ENCODE measurements at regions not wholly inside any gene's neighbourhood (a gene's known extent, or its start where the extent isn't known, plus 50 kb on each side); places are given as distances from the start of the nearest gene placed in this dataset.

DNA sequence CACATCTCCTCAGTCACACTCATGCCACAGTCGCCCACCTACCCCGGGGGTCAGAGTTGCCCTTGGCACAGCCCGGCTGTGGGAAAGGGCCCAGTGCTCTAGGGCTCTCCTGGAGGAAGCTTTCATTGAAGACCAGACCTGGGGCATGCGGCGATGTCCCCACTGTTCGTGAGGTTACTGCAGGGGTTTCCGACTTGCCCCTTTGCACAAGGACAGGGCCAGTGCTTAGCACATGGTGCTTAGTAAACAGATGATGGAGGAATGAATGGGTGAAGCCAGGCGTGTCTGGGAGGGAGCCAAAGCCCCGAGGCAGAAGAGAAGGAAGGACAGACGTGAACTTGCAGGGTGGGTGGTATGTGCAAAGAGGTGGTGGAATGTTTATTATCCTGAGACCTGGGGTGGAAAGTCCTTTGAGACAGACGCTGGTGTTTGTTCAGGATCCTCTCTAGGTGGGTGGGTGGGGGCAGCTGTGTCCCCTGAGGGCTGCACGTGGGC, 205.9 kb upstream of the ARL4C start (continued):
- no peak for TF ChIP-seq HDAC6 (IDR thresholded peaks at IDR 0.05; ENCODE audit: low read depth, low read length)
- TF ChIP-seq KDM1A (IDR thresholded peaks at IDR 0.05; ENCODE audit: borderline replicate concordance, low read length): no peak
- no peak for TF ChIP-seq KDM4A (IDR thresholded peaks at IDR 0.05; ENCODE audit: low read depth, low read length, severe bottlenecking)
- TF ChIP-seq JUND (IDR thresholded peaks at IDR 0.05; ENCODE audit: low read length): no peak
